OCI-LY7 (cell line): ENCODE measurements at regions not wholly inside any gene's neighbourhood (a gene's known extent, or its start where the extent isn't known, plus 50 kb on each side); places are given as distances from the start of the nearest gene placed in this dataset.

Source experiments
- BruUV-seq: library from RNA; stranded (reverse); fragments of 400-500 nt; replicated peaks from 2 replicates; lab custom pipeline; 2021; lab: Mats Ljungman, UMichigan
- CTCF ChIA-PET: fragments of 300-600 bp; sonication (Branson Sonifier 250); formaldehyde crosslinking; loops from one replicate; lab custom pipeline; 2022; ENCODE audit warnings: antibody characterized with exemption; ENCODE audit not compliant: unreplicated experiment; lab: Charles Lee
- POLR2A ChIA-PET: fragments of 300-600 bp; sonication (Branson Sonifier 250); formaldehyde crosslinking; loops from one replicate; lab custom pipeline; 2022; ENCODE audit warnings: antibody characterized with exemption; lab: Charles Lee
- DNase-seq: peaks from one replicate; pipeline ENCODE4 v3.0.0-alpha.2; 2015; ENCODE audit warnings: low spot score
- H2AFZ ChIP-seq: fragments of 200-600 bp; sonication (generic), shearing (Covaris generic); 2 replicates; pipeline ENCODE4 v1.6.1; 2014; ENCODE audit warnings: mild to moderate bottlenecking, antibody characterized with exemption, low read length, moderate library complexity
- H3K27ac ChIP-seq: fragments of 200-600 bp; sonication (generic); 2 replicates; pipeline ENCODE4 v1.5.1; 2014; ENCODE audit warnings: mixed run types, low read depth, mild to moderate bottlenecking, moderate library complexity, low read length, inconsistent platforms; ENCODE audit not compliant: poor library complexity, severe bottlenecking
- H3K36me3 ChIP-seq: fragments of 200-600 bp; sonication (generic); 2 replicates; pipeline ENCODE4 v1.6.1; 2014; ENCODE audit warnings: mild to moderate bottlenecking, antibody characterized with exemption, low read length, moderate library complexity, mixed read lengths; ENCODE audit not compliant: insufficient read depth
- H3K4me1 ChIP-seq: fragments of 200-600 bp; sonication (generic); 2 replicates; pipeline ENCODE4 v1.5.1; 2014; ENCODE audit warnings: mild to moderate bottlenecking, low read length; ENCODE audit not compliant: insufficient read depth, poor library complexity, severe bottlenecking
- H3K4me2 ChIP-seq: fragments of 200-600 bp; sonication (generic); 2 replicates; pipeline ENCODE4 v1.6.1; 2014; ENCODE audit warnings: mild to moderate bottlenecking, low read length
- H3K4me3 ChIP-seq: fragments of 200-600 bp; sonication (generic); 2 replicates; pipeline ENCODE4 v1.5.1; 2014; ENCODE audit warnings: mild to moderate bottlenecking, low read depth, low read length; ENCODE audit not compliant: poor library complexity, severe bottlenecking
- H3K79me2 ChIP-seq: fragments of 200-600 bp; sonication (generic); 2 replicates; pipeline ENCODE4 v1.6.1; 2016; ENCODE audit warnings: low read depth, mild to moderate bottlenecking, low read length, moderate library complexity, mixed read lengths; ENCODE audit not compliant: insufficient read depth
- H3K9me2 ChIP-seq: fragments of 200-600 bp; sonication (generic); 2 replicates; pipeline ENCODE4 v1.6.1; 2016; ENCODE audit warnings: mild to moderate bottlenecking, low read length, mixed read lengths; ENCODE audit not compliant: insufficient read depth
- H3K9me3 ChIP-seq: fragments of 200-600 bp; sonication (generic); 2 replicates; pipeline ENCODE4 v1.6.1; 2014; ENCODE audit warnings: mild to moderate bottlenecking, mixed run types, low read length, mixed read lengths
- H4K20me1 ChIP-seq: fragments of 200-600 bp; sonication (generic); 2 replicates; pipeline ENCODE4 v1.6.1; 2014; ENCODE audit warnings: mild to moderate bottlenecking, antibody characterized with exemption, low read length, moderate library complexity, mixed read lengths; ENCODE audit not compliant: insufficient read depth
- EZH2phosphoT487 ChIP-seq: fragments of 200-600 bp; sonication (generic); IDR thresholded peaks from 2 replicates; pipeline ENCODE4 v1.6.1; 2018; ENCODE audit warnings: low read depth, borderline replicate concordance, mild to moderate bottlenecking, mixed run types, antibody characterized with exemption, low read length, moderate library complexity, mixed read lengths
- intact Hi-C: fragments of 100-400 bp; cut with micrococcal nuclease; formaldehyde crosslinking; loops from one replicate; pipeline ENCODE4 v1.10.0; 2022; ENCODE audit not compliant: unreplicated experiment
- TF ChIP-seq, protein P1 (sequence below): fragments of 200-600 bp; sonication (generic); conservative IDR thresholded peaks from 2 replicates; pipeline ENCODE4 v1.5.1; 2014; ENCODE audit warnings: mild to moderate bottlenecking, antibody characterized with exemption, low read length, moderate library complexity, mixed read lengths

- intact Hi-C loops: no loop called here
- no peak for DNase-seq
- Histone ChIP-seq H3K36me3 (no peaks in the 10 kb centered on the region), H4K20me1 (no peaks in the 10 kb centered on the region), H3K4me2 (no peak overlapping the region), H3K9me3 (no peaks in the 10 kb centered on the region), H2AFZ (no peak overlapping the region), H3K79me2 (no peaks in the 10 kb centered on the region), H3K27ac (no peak overlapping the region), H3K9me2 (no peaks in the 10 kb centered on the region), H3K4me3 (no peak overlapping the region), H3K4me1 (no peaks in the 10 kb centered on the region)
- POLR2A ChIA-PET: no interaction called here
- no TSS peak for BruUV-seq
- CTCF ChIA-PET: no interaction called here
- TF ChIP-seq, protein P1, sequence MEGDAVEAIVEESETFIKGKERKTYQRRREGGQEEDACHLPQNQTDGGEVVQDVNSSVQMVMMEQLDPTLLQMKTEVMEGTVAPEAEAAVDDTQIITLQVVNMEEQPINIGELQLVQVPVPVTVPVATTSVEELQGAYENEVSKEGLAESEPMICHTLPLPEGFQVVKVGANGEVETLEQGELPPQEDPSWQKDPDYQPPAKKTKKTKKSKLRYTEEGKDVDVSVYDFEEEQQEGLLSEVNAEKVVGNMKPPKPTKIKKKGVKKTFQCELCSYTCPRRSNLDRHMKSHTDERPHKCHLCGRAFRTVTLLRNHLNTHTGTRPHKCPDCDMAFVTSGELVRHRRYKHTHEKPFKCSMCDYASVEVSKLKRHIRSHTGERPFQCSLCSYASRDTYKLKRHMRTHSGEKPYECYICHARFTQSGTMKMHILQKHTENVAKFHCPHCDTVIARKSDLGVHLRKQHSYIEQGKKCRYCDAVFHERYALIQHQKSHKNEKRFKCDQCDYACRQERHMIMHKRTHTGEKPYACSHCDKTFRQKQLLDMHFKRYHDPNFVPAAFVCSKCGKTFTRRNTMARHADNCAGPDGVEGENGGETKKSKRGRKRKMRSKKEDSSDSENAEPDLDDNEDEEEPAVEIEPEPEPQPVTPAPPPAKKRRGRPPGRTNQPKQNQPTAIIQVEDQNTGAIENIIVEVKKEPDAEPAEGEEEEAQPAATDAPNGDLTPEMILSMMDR: no peak
- no peak for TF ChIP-seq EZH2phosphoT487
Measured at GRCh38 chr9:126050605-126050990, 276.0 kb upstream of the MVB12B start.

GRCh38 chr9:126051446-126052130, 275.0 kb upstream of the MVB12B start:
- DNase-seq: no peak
- Histone ChIP-seq H3K4me2 (no peak overlapping the region), H4K20me1 (no peaks in the 10 kb centered on the region), H3K9me2 (no peaks in the 10 kb centered on the region), H3K36me3 (no peaks in the 10 kb centered on the region), H3K4me3 (no peak overlapping the region), H3K9me3 (no peaks in the 10 kb centered on the region), H3K27ac (no peak overlapping the region), H2AFZ (no peak overlapping the region), H3K4me1 (no peaks in the 10 kb centered on the region), H3K79me2 (no peaks in the 10 kb centered on the region)
- BruUV-seq: no TSS peak
- ChIA-PET POLR2A (no interaction called here), CTCF (no interaction called here)
- TF ChIP-seq, protein P1: no peak
- TF ChIP-seq EZH2phosphoT487: no peak
- intact Hi-C loops: no loop called here

DNA sequence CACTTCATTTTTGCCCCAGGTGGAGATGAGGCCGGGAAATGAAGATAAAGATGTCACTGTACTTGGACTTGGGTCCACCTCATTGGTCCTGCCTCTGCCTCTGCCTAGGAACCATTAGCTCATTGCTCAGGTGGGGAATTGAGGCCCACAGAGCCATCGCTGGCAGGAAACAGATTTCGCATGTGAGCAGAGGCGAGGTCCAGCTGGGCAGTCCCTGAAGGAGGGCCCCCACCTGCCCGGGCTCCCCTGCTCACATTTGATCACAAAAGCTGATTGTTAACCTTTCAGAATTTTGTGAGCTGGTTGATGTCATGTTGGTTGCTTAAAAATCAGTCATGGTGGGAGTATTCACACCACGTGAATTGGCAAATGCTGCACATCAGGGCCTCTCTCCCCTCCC, 273.8 kb upstream of the MVB12B start:
- intact Hi-C loops: no loop called here
- no peak for DNase-seq
- TF ChIP-seq EZH2phosphoT487: no peak
- Histone ChIP-seq H3K36me3 (no peaks in the 10 kb centered on the region), H4K20me1 (no peaks in the 10 kb centered on the region), H3K79me2 (no peaks in the 10 kb centered on the region), H3K4me1 (no peaks in the 10 kb centered on the region), H3K4me2 (no peak overlapping the region), H3K9me3 (no peaks in the 10 kb centered on the region), H3K4me3 (no peak overlapping the region), H3K9me2 (no peaks in the 10 kb centered on the region), H2AFZ (no peak overlapping the region), H3K27ac (no peak overlapping the region)
- CTCF ChIA-PET: no interaction called here
- POLR2A ChIA-PET: no interaction called here
- no TSS peak for BruUV-seq
